ENCODE measurements at regions not wholly inside any gene's neighbourhood (a gene's known extent, or its start where the extent isn't known, plus 50 kb on each side); places are given as distances from the start of the nearest gene placed in this dataset.

DNA sequence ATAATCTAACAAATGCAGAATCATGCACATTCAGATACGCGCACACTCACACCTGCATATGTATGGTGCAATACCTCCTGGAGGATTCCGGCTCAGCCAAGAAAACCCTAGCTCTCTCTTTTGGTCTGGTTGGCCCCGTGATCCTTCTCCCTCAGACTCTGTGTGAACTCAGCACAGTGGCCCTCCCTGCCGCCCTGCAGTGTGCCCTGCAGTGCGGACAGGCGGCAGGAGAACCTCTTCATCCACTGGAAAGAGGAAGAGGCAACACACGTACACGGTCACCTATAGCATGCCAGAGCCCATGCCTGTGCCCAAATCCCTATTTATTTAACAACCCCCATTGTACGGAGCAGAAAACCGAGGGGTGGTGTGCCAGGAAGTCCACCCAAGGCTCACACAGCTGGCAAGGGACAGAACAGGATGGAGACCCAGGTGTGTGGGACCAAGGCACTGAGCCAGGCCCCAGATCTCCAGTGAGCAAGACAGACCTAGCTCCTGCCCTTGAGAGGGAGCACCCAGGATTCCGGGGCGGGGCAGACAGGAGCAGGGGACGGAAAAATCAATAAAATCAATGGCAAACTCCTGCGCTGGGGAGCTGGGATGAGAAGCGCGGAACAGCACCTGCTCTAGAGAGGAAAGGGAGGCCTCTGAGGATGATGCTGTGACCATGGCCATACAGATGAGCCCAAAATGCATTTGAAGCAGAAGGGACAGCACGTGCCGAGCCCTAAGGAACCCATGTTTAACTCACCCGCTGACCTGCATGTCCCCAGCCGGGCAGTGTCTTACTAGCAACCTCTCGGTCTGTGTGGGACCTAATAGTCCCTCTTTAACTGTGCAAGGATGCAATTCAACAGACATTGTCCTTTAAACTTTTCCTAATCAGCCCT lies 54.7 kb upstream of the CIBAR2 start:
- H3K4me3 ChIP-seq (ENCODE audit: control insufficient read depth in 2 of 3, extremely low read depth in 1 of 3, insufficient read depth in 2 of 3, low read depth in 1 of 3, low read length in 3 of 3): no peak overlapping the region
- no peak for DNase-seq (ENCODE audit: low read depth, low spot score)
- FAIRE-seq: no peak
- H2AFZ ChIP-seq (ENCODE audit: control insufficient read depth, low read length): no peak overlapping the region
- no peaks in the 10 kb centered on the region for H3K36me3 ChIP-seq (ENCODE audit: control insufficient read depth in 2 of 2, extremely low read depth in 1 of 2, insufficient read depth in 2 of 2, low read length in 2 of 2)
- no peak overlapping the region for H3K27ac ChIP-seq (ENCODE audit: control insufficient read depth, insufficient read depth, low read length)
- dilution Hi-C loops (cut with MboI; ENCODE audit: extremely low pct_ligation_motif_present, low sequenced_read_pairs): no loop called here
- H3K4me1 ChIP-seq (ENCODE audit: control insufficient read depth, extremely low read depth, insufficient read depth, low read length): peaks cover 34% of the 10 kb centered on the region
- H3K9me3 ChIP-seq (ENCODE audit: control insufficient read depth, low read depth, low read length): no peaks in the 10 kb centered on the region
- H3K79me2 ChIP-seq (ENCODE audit: control insufficient read depth, insufficient read depth, low read length): peaks cover 2% of the 10 kb centered on the region
- no peak overlapping the region for H3K9ac ChIP-seq (ENCODE audit: control insufficient read depth, extremely low read depth, insufficient read depth, low read length)
- TF ChIP-seq, protein P1, sequence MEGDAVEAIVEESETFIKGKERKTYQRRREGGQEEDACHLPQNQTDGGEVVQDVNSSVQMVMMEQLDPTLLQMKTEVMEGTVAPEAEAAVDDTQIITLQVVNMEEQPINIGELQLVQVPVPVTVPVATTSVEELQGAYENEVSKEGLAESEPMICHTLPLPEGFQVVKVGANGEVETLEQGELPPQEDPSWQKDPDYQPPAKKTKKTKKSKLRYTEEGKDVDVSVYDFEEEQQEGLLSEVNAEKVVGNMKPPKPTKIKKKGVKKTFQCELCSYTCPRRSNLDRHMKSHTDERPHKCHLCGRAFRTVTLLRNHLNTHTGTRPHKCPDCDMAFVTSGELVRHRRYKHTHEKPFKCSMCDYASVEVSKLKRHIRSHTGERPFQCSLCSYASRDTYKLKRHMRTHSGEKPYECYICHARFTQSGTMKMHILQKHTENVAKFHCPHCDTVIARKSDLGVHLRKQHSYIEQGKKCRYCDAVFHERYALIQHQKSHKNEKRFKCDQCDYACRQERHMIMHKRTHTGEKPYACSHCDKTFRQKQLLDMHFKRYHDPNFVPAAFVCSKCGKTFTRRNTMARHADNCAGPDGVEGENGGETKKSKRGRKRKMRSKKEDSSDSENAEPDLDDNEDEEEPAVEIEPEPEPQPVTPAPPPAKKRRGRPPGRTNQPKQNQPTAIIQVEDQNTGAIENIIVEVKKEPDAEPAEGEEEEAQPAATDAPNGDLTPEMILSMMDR (optimal IDR thresholded peaks at IDR 0.05 in 1 of 3, IDR thresholded peaks at IDR 0.05 in 1 of 3, conservative IDR thresholded peaks at IDR 0.05 in 1 of 3; ENCODE audit: extremely low read depth in 1 of 3, insufficient read depth in 2 of 3, low read length in 3 of 3): no peak
- TF ChIP-seq EZH2 (IDR thresholded peaks at IDR 0.05; ENCODE audit: low read length): no peak
- H3K27me3 ChIP-seq (ENCODE audit: control insufficient read depth, extremely low read depth, insufficient read depth, low read length): peaks cover 11% of the 10 kb centered on the region
- no peaks in the 10 kb centered on the region for H4K20me1 ChIP-seq (ENCODE audit: control insufficient read depth, extremely low read depth, insufficient read depth, low read length)
- no peaks in the 10 kb centered on the region for H3K9me1 ChIP-seq (ENCODE audit: control insufficient read depth, extremely low read depth, insufficient read depth, low read length)
- H3K4me2 ChIP-seq (ENCODE audit: control insufficient read depth, extremely low read depth, insufficient read depth, low read depth, low read length): no peak overlapping the region

DNA sequence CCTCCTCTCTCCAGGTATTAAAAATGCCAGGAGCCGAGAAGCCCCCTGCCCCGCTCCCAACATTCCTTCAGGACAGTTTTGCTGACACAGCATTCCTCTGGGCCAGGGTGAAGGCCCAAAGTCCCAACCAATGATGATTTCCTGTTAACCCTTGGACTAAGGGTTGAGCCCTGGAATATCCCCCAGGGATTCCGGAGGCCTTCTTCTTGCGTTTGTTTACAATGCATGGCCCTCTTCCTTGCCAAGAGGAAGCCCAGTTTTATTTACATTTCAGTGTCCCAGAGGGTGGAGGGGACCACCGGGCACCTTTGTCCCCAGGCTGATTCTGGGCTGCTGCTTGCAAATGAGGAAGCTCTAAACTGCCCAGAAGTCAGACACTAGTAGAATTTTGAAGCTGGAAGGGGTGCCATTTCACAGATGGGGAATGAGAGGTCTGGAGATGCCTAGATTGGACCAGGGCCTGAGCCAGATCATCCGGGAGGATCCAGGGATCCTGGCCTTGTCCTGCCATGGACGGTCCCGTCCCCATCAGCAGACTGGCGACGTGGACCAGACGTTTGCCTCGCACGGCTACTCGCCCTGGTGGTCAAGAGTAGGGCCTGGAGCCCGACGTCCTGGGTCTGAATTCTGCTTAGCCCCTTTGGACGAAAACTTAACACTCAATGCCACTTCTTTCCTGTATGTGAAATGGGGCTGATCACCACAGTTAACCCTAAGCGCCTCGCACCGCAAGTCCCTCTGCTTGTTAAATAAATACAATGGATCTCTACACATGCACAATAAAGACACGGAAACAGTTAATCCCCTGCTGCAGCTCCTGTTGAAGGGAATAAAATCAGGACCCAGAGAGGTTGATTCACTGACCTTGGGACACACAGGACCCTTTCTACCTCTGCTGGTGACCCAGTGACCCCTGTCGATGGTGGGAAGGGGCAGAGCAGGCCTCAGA lies 55.6 kb upstream of the CIBAR2 start:
- Histone ChIP-seq H4K20me1 (ENCODE audit: control insufficient read depth, extremely low read depth, insufficient read depth, low read length) (no peaks in the 10 kb centered on the region), H3K4me3 (ENCODE audit: control insufficient read depth in 2 of 3, extremely low read depth in 1 of 3, insufficient read depth in 2 of 3, low read depth in 1 of 3, low read length in 3 of 3) (no peak overlapping the region), H3K4me1 (ENCODE audit: control insufficient read depth, extremely low read depth, insufficient read depth, low read length) (peaks cover 34% of the 10 kb centered on the region), H3K79me2 (ENCODE audit: control insufficient read depth, insufficient read depth, low read length) (peaks cover 2% of the 10 kb centered on the region), H3K27ac (ENCODE audit: control insufficient read depth, insufficient read depth, low read length) (no peak overlapping the region), H3K9ac (ENCODE audit: control insufficient read depth, extremely low read depth, insufficient read depth, low read length) (no peak overlapping the region), H2AFZ (ENCODE audit: control insufficient read depth, low read length) (no peak overlapping the region), H3K9me3 (ENCODE audit: control insufficient read depth, low read depth, low read length) (no peaks in the 10 kb centered on the region), H3K36me3 (ENCODE audit: control insufficient read depth in 2 of 2, extremely low read depth in 1 of 2, insufficient read depth in 2 of 2, low read length in 2 of 2) (no peaks in the 10 kb centered on the region), H3K27me3 (ENCODE audit: control insufficient read depth, extremely low read depth, insufficient read depth, low read length) (peaks cover 11% of the 10 kb centered on the region), H3K4me2 (ENCODE audit: control insufficient read depth, extremely low read depth, insufficient read depth, low read depth, low read length) (no peak overlapping the region), H3K9me1 (ENCODE audit: control insufficient read depth, extremely low read depth, insufficient read depth, low read length) (no peaks in the 10 kb centered on the region)
- no peak for FAIRE-seq
- TF ChIP-seq, protein P1 (optimal IDR thresholded peaks at IDR 0.05 in 1 of 3, IDR thresholded peaks at IDR 0.05 in 1 of 3, conservative IDR thresholded peaks at IDR 0.05 in 1 of 3; ENCODE audit: extremely low read depth in 1 of 3, insufficient read depth in 2 of 3, low read length in 3 of 3): no peak
- no peak for TF ChIP-seq EZH2 (IDR thresholded peaks at IDR 0.05; ENCODE audit: low read length)
- dilution Hi-C loops (cut with MboI; ENCODE audit: extremely low pct_ligation_motif_present, low sequenced_read_pairs): no loop called here
- DNase-seq (ENCODE audit: low read depth, low spot score): no peak
